ENCODE measurements at regions not wholly inside any gene's neighbourhood (a gene's known extent, or its start where the extent isn't known, plus 50 kb on each side); places are given as distances from the start of the nearest gene placed in this dataset.

DNA sequence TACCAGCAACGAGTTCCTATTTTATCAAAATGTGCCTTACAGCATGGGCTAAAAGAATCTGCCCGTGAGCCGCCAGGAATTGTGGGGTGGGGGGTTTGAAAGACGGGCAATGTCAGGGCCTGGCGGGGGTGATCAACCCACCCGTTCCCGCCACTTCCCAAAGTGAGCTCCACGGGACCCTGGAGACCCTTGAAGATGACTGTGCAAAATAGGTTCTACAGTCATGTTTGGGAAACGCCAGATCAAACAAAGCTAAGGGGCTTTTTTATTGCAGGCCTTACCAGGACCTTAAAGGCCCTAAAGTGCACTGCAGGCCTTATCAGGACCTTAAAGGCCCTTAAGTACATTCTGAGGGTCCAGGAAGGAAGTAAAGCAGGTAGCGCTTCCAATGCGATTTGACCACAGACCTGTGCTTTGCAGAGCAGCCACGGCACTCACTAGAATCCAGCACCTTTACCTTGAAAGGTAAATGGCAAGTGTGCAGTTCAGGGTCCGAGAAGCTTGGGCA lies 404.1 kb downstream of the SHANK2 start:
- DNase-seq (ENCODE audit: low spot score), result no peak

DNA sequence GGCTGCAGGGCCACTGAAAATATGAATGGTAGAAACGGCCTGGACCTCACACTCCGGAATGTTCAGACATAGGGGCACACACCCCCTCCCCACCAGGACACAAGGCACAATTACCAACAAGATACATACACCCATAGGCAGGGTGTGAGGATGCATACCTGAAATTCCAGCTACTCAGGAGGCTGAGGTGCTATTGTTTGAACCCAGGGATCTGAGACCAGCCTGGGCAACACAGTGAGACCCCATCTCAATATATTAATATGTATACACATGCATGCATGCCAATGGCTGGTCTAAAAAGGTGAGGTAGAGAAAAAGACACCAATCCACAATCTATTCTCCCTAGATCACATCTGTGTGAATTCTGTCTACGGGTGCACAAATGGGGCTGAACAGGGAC lies 403.3 kb downstream of the SHANK2 start:
- DNase-seq (ENCODE audit: low spot score), result no peak

DNA sequence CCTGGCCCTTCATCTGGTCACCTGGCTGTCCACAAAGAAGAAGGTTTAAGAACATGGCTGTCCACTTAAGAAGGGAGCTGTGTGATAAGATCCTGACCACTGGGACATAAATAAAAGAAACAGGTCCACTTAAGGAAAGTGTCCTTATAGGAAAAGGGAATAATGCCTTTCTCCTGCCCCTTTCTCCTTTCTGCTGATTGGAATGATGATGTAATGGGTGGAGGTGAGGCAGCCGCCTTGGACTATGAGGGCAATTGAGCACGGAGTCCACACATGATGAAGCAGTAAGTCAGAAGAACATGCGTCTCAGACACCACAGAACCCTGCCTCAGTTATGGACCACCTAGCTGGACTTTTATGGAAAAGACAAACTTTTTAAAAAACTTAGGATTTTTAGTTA lies 401.1 kb downstream of the SHANK2 start:
- no peak for DNase-seq (ENCODE audit: low spot score)

DNA sequence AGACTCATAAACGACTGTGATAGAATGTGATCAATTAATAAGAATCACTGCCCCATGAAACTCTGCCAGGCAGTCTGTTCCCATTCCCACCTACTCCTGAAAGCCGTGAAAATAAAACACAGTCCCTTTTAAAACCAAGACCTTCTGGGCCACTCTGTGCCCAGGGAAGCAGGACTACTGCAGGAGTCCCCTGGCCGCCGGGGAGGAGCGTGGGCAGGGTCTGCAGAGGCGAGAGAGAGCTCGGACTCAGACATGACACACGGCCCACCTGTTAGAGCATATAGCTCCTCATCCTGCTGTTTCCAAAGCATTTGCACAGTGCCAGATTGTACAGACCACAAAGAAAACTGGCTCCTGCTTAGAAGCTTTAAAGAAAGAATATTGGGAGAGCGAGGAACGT lies 400.5 kb downstream of the SHANK2 start:
- no peak for DNase-seq (ENCODE audit: low spot score)

DNA sequence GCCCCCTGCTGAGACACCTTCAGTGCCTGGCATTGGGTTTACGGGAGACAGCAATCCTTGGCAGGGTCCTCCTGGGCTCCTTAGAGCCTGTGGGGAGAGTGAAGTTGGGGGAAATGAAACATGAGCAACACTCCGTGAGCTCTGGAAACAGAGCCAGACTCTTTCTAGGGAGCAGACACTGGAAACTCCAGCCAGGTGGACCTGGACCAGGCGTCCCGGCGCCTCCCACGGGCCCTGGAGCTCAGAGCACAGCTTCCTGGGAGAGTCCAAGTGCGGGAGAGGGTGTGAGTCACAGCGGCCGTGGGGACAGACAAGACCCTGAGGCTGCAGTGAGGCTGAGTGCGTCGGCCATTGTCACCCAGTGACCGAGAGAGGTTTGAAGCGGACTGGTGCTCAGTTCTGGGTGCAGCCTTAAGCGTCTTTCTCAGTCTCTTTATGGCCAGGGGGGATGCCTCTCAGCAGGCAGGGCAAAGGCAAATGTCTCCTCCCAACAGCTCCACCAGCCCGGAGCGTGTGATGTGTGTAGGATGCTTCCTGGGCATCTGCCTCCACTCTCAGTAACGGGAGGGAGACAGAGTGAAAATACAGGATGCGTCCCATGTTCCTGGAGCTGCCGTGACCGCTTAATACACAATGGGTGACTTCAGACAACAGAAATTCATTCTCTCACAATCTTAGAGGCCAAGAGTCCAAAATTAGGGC lies 399.2 kb downstream of the SHANK2 start:
- DNase-seq (ENCODE audit: low spot score), result no peak

DNA sequence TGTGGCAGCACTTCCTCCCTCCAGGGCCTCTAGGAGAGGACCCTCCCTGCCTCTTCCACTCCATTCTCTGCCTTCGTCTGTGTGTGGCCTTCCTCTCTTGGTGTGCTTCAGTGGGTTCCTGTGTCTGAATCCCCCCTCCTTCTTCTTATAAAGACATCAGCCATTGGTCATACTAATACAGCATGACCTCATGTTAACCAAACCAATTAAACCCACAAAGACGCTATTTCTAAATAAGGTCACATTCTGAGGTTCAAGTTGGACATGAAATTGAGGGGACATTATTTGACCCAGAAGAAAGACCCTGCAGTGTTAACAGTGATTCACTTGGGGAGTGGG lies 398.6 kb downstream of the SHANK2 start:
- no peak for DNase-seq (ENCODE audit: low spot score)

DNA sequence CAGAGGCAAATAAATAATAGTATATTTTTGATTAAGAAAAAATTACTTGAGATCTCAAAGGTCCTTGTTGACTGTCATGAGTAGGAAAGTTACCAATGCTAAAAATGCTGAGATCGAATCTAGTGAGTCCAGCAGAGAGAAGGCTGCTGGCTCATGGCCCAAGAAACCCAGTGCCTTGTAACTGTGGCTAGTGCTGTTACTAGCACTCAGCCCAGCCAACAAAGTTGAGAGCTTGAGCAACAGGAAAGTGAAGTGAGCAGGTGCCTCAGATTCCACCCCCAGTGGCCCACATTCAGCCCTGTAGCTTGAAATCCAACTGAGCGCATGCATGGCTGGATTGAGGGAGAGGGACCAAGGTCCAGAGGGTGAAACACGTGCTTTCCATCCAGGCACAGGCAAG lies 398.2 kb downstream of the SHANK2 start:
- DNase-seq (ENCODE audit: low spot score), result no peak

DNA sequence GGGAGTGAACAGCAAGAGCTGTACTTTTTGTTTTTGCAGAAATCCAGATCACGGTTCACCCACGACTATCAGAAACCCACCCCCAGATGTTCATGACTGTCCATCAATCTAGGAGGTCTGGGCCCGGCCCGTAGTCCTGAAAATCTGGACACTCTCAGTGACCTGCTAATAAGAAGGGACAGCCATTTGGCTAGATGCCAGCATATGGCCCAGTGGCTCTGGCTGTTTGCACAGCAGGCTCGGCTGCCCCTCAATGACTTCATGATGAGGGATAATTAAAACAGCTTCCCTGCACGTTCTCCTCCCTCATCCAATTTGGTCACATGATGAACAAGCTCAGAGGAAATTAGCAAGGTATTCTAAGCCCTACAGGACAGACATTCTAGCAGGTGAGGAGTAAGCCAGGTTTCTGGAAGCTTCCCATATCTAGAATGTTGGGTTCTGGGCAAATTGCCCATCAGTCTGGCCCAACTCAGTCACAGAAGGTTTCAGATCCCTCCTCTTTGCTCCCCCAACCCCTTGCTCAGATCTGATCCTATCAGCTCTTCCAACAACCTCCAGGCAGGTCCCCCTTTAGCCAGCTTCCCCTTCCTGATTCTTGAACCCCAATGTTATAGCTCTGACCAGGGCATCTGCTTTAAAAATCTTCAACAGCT lies 397.3 kb downstream of the SHANK2 start:
- no peak for DNase-seq (ENCODE audit: low spot score)

DNA sequence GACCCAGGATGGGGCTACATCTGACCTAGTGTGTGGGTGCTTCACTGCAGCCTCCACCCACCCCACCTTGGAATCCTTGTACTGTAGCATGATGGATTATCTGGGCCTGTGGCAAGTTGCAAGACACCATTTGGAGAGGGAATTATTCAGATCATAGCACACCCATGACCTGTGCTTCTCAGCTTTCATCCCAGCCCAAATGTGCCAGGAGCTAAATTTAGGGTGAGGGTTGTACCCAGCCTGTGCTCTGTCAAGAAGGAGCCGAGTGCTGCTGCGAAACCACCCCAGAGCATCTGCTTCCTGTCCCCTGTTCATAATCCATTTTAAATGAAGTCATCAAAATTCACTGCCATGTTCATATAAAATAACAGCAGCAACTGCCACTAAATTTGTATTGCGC lies 394.5 kb downstream of the SHANK2 start:
- no peak for DNase-seq (ENCODE audit: low spot score)

DNA sequence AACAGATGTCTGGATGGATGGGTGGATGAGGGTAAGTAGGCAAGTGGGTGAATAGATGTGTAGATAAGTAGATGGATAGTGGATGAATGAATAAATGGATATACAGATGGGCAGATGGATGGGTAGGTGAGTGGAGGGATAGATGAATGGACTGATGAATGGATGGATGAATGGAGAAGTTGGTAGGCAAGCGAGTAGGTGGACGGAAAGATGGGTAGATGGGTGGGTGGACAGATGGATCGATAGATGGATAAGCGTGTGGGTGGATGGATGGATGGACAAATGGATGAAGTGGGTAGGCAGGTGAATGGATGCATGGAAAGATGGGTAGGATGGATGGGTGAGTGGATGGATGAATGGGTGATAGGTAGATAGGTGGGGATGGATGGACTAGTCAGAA lies 393.2 kb downstream of the SHANK2 start:
- DNase-seq (ENCODE audit: low spot score), result no peak

DNA sequence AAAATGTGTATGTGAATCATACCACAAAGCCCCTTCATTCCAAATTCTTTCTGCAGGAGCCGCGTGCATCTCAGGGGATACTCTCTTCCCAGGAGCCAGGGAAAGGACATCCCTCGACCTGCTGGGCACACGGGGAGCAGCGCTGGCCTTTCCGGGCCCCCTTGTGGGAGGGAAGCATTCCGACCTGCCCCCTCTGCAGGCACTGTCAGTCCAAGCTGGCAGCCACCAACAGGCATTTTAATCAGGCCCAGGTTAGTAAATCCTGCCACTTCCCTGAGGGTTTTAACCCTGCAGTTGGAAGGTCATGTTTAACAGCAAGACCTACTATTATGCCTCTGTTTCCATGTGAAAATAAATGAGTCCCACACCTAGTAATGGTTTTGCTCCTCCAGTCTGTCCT lies 391.5 kb downstream of the SHANK2 start:
- no peak for DNase-seq (ENCODE audit: low spot score)

DNA sequence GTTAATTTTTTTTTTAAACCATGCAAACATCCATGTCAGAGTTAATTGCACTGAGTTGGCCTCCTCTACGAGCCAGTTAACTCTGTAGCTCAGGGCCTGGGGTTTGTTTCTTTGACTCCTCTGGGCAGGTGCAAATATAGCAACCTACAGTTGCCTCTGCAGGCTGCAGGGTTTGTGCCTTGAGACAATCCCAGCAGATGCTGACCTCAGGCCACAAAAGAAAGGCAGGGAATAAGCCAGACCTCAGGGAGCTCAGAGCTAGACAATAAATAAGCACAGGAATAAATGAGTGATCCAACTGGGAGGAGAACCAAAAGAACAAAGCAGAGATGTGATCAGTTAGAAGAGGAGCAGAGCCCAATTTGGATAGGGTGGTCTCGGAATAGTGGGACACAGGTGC lies 390.8 kb downstream of the SHANK2 start:
- DNase-seq (ENCODE audit: low spot score), result no peak

DNA sequence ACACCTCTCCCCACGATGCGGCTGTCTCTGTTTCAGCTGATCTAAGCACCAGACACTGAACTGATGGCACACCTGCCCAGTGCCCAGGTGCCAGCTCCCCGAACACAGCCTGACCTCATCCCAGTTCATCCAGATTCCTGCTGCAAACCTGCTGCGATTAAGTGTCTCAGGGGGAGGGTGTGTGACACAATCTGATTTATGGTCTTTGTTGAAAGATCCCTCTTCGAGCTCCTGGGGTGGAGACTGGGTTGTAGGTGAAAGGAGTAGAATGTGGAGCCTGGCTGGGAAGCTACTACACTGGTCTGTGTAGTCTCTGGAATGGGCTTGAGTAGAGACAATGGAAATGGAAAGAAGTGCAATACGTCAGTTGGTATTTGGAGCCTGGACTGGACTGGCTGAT lies 390.3 kb downstream of the SHANK2 start:
- no peak for DNase-seq (ENCODE audit: low spot score)

DNA sequence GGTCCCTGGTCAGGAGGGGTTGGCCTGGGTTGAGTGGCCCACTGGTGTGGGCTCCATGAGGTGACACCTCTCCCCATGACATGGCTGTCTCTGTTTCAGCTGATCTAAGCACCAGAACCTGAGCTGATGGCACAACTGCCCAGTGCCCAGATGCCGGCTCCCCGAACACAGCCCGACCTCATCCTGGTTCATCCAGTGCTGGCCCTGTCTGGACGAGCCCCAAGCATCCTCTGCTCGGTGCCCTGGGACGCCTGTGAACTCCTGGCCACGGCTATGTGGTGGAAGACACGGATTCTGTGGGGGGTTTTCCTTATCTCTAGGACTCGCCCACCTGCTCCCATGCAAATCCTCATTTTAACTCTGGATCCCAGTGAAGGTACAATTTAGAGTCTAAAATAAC lies 389.2 kb downstream of the SHANK2 start:
- DNase-seq (ENCODE audit: low spot score), result no peak

DNA sequence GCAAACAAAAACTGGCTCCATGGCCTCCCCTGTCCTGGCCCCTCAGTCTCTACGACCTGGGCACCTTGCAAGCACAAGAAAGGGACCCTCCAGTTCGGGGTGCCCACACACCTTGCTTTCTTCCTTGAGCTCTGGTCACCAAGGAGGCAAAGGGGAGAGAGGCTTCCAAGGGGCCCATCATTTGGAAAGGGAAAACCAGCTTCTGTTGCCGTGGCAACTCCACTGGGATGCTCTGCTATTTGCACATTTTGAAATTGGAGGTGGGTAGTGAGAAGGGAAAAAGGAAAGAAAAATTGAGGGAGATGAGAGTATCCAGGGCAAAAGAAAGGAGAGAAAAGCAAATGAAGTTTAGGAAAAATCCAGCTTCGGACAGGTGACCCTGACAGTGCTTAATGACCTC lies 388.4 kb downstream of the SHANK2 start:
- no peak for DNase-seq (ENCODE audit: low spot score)

DNA sequence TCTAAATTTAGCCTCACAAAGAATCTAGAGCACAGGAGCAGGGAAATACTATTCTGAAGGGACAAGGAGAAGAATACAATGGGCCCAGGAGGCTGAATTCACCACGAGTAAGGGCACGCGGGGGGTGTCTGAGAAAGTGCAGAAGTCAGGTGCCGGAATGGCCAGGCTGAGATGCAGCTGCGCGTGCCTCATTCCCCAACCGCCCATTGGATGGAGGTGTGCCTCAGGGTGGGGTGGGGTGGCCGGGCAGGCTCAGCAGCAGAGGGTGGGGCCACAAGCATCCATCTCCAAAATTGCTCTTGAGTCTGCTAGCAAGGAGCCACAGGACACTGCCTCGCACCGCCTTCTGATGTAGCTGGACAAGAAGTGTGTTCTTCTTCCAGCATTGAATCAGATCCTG lies 387.0 kb downstream of the SHANK2 start:
- DNase-seq (ENCODE audit: low spot score), result no peak

DNA sequence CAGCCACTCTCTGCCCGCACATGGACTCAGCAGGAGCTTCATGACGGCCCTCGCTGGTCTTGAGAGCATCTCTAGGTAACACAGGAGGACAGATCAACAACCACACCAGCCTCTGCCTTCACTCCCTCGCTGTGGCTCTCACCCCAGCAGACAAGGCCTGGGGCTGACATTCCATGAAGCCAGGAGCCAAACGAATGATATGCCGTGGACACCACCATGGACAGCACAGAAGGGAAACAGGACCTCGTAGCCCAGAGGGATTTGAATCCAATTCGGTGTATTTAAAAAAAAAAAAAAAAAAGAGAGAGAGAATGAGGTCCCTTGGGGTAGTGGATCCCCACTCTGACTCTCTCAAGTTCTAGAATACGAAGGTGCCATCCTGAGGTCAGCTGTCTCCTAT lies 385.5 kb downstream of the SHANK2 start:
- DNase-seq (ENCODE audit: low spot score), result no peak

DNA sequence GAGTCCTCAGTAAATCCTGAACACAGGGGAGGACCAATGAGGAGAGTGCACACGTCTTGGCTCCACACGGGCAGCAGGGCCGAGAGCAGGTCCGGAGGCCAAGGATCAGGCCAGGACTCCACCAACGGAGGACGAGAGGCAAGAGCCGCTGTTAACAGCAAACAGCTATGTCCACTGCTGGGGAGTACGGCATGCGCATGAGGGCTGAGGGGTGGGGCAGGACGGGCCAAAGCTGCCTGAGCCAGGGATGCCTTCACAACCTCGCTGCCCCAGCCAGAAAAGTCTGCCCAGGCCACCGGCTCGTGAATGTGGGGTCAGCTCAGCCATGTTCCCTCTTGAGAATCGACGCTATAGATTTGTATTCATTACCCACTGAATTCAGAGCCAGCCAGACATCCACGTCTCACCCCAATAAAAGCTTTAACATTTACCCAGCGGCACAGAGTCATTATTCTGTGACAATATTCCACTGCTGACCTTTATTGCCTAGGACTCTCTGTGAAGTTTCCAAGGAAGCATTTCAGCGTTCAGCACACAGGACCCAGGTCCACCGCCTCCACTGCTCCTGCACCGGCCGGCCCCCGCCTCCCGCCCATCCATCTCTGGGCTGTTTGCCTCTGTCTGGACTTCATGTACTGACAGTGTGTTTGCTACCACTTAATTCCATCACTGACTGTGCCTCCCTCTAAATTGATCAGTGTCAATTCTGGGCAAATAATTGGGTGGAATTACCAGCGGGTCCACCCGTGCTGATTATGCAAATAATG lies 384.9 kb downstream of the SHANK2 start:
- no peak for DNase-seq (ENCODE audit: low spot score)

DNA sequence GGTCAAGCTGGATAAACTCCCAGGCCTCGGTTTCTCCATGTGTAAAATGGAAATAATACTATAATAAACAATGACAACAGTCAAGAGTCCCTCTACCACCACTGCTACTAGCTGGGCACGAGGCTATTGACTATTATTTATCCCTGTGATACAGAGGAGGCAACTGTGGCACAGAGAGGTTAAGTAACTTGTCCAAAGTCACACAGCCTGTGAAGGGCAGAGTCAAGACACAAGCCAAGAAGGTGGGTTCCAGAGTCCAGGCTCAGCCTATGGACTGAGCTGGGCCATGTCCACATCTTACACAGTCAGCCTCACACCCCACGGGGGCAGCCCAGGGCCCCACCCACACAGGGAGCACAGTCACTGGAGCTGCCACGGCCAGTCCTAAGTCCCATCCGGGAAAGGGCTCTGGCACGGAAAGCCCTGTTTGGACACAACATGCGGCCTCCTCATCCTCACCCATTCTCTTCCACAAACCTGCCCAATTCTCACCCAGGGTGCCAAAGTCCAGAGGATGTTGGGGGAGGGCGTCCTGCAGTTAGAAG lies 384.0 kb downstream of the SHANK2 start:
- no peak for DNase-seq (ENCODE audit: low spot score)

DNA sequence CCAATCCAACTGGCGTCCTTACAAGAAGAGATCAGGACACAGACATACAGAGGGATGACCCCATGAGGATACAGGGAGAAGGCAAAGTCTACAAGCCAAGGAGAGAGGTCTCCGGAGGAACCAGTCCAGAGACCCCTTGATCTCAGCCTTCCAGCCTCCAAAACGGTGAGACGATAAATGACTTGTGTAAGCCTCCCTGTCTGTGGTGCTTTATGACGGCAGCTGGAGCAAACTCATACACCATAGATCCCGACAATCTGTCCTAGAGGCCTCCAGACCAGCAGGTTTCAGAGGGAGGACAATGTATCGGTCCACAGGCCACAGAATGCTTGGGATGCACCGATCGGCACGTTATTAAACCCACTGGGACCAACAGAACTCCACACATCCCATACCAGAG lies 383.3 kb downstream of the SHANK2 start:
- no peak for DNase-seq (ENCODE audit: low spot score)

DNA sequence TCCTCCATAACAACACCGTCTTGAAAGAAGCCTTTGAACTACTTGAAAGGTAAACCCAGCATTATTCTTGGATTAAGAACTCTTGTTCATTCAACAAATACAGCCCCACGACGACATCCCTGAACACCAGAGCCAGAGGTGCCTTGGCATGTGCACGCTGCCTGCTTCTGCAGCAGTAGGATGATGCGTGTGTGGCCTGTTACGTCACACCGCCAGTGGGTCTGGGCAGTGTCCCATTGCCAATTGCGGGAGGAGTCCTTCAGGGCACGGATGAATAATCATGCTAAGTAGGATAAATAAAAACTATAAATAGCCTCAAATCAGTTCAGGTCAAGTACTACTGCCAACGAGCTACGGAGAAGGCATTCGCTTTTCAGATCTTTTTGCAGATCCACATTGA lies 380.5 kb downstream of the SHANK2 start:
- no peak for DNase-seq (ENCODE audit: low spot score)

DNA sequence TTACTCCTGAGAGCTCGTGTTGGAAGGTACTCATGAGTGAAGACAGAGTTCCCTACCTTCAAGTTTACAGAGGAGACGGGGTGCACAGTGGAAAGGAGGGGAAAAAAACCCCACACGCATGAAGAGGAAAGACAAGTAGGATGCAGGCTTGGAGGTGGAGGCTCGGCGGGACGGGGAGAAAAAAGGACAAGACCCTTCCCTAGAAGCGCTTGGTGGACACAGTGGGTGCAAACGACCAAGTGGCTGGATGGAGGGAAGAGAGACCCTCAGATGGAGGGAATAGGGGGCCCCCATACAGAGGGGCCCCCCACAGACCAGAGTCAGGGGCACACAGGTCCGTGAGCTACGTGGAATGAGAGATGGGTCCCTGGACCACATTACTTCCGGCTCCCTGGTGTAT lies 380.1 kb downstream of the SHANK2 start:
- no peak for DNase-seq (ENCODE audit: low spot score)

Data from putamen (tissue), 1 donor.